GM19351 (cell line): ENCODE measurements at regions not wholly inside any gene's neighbourhood (a gene's known extent, or its start where the extent isn't known, plus 50 kb on each side); places are given as distances from the start of the nearest gene placed in this dataset.
A peak's percentile ranks its signal among the peaks of the same experiment; 100 is the strongest.
"Not testable (repeated sequence)": the region's sequence is repeated elsewhere in the genome, so short reads cannot be mapped to it uniquely, and the experiment has no call there.

ENCODE experiments used
- ATAC-seq: cut with Tn5 transposase; IDR thresholded peaks from one replicate; pipeline ENCODE4 v1.9.1; 2021; ENCODE audit warnings: mild to moderate bottlenecking, moderate library complexity; ENCODE audit not compliant: unreplicated experiment

GRCh38 chr15:94972314-94972713 is 741.0 kb downstream of the MCTP2 start:
- no peak for ATAC-seq

- ATAC-seq = no peak
These were observed 755.7 kb downstream of the MCTP2 start for GRCh38 chr15:94987085-94987484.

GRCh38 chr15:94991718-94992117 is 760.4 kb downstream of the MCTP2 start:
- no peak for ATAC-seq

- ATAC-seq = no peak
These were observed 778.3 kb downstream of the MCTP2 start for GRCh38 chr15:95009635-95010034.

- ATAC-seq = no peak
These were observed 782.0 kb downstream of the MCTP2 start for GRCh38 chr15:95013381-95013780.

GRCh38 chr15:95016511-95017229 is 785.3 kb downstream of the MCTP2 start:
- ATAC-seq = no peak

GRCh38 chr15:95017666-95018328 is 786.4 kb downstream of the MCTP2 start:
- no peak for ATAC-seq

- no peak for ATAC-seq
These were observed 787.7 kb downstream of the MCTP2 start for GRCh38 chr15:95018888-95019545.

- ATAC-seq = no peak
These were observed 788.5 kb downstream of the MCTP2 start for GRCh38 chr15:95019907-95020306.

GRCh38 chr15:95021816-95022215 is 790.5 kb downstream of the MCTP2 start:
- no peak for ATAC-seq

- no peak for ATAC-seq
These were observed 793.0 kb downstream of the MCTP2 start for GRCh38 chr15:95024351-95024750.

- peak; percentile 58 for ATAC-seq
These were observed 794.8 kb downstream of the MCTP2 start for GRCh38 chr15:95025924-95026728.

- ATAC-seq = no peak
These were observed 796.6 kb downstream of the MCTP2 start for GRCh38 chr15:95027981-95028380.

- no peak for ATAC-seq
These were observed 800.8 kb downstream of the MCTP2 start for GRCh38 chr15:95032156-95032555.

- ATAC-seq = no peak
These were observed 803.7 kb downstream of the MCTP2 start for GRCh38 chr15:95035106-95035505.

GRCh38 chr15:95041297-95041696 is 809.9 kb downstream of the MCTP2 start:
- ATAC-seq = no peak

GRCh38 chr15:95043236-95043932 is 812.0 kb downstream of the MCTP2 start:
- ATAC-seq = not testable (repeated sequence)

GRCh38 chr15:95043933-95044313 is 812.6 kb downstream of the MCTP2 start:
- ATAC-seq = no peak

- ATAC-seq = no peak
These were observed 813.5 kb downstream of the MCTP2 start for GRCh38 chr15:95044745-95045417.

GRCh38 chr15:95051861-95052260 is 820.5 kb downstream of the MCTP2 start:
- ATAC-seq = no peak
